Globus pallidus (tissue), 1 donor: ENCODE measurements at regions not wholly inside any gene's neighbourhood (a gene's known extent, or its start where the extent isn't known, plus 50 kb on each side); places are given as distances from the start of the nearest gene placed in this dataset.
"Not testable (repeated sequence)": the region's sequence is repeated elsewhere in the genome, so short reads cannot be mapped to it uniquely, and the experiment has no call there.

ENCODE experiments used
- DNase-seq: peaks from one replicate; pipeline ENCODE4 v3.0.0-alpha.2; 2015; ENCODE audit warnings: low spot score

DNA sequence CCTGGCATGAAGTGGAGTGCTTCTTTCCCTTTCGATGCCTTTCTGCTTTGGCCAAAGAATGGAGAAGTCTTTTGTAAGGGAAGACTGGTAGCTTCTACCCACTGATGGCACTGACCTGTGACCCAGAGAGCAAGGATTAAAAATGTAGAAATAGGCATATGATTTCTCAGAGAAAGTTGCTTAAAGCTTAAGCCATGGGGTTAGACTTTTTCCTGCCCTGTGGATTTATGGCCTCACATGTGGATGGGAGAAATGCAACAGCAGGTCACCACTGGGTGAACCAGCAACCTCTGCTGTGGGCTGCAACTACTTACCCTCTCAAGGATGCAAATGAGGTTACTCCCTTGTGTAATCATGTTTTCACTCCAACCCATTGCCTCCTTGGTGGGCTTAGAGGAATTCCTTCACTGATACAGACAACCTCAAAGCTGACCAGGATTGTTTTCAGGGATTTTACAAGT is 86.7 kb upstream of the CDC42EP3 start:
- DNase-seq, result not testable (repeated sequence)

DNA sequence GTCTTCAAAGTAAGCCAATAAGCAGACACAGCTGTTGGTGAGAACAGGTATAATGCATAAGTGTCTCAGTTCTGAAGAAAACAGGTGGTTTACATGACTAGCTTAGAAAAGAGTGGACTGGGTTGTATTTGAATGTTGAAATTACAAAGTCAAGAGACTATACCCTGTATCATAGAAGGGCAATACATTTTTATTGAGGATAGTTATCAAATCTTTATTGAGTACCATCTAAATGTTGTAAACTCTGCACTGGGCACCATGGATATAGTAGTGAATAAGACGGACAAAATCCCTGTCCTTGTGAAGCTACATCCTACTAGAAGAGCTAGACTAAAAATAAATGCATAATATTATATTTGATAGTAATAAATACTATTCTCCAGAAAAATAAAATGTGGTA is 88.5 kb upstream of the CDC42EP3 start:
- DNase-seq, result not testable (repeated sequence)

DNA sequence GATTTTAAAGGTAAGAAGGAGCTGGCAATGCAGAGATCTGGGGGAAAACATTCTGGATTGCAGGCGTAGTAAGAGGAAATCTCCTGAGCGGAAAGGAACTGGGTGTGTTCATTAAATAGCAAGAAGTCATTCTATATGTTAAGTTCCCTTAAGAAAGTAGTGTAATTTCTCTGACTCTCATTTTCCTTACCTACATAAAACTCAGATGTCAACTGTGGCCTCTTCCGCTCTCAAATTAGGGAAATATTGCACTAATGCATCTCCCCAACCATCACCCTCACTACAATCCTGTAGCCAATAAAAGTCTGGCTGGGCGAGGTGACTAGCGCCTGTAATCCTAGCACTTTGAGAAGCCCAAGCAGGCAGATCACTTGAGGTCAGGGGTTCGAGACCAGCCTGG is 89.0 kb upstream of the CDC42EP3 start:
- DNase-seq, result no peak

DNA sequence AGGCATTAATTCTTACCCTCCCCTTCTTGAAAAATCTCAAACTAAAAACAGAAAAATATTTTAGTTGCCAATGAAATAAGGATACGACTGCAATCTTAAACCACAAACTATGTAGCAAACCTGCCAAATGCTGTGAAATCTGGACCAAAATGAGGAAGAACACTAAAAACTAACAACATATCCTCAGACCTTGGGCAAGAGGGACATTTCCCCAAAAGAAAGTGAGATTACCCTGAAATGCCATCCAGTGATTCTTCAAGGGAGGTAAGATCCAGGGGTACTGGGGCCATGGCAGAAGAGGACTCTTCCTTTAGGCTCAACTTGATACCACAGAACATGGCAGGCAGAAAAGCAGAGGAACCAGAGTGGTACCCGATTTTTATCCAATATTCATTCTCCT is 90.8 kb upstream of the CDC42EP3 start:
- not testable (repeated sequence) for DNase-seq

DNA sequence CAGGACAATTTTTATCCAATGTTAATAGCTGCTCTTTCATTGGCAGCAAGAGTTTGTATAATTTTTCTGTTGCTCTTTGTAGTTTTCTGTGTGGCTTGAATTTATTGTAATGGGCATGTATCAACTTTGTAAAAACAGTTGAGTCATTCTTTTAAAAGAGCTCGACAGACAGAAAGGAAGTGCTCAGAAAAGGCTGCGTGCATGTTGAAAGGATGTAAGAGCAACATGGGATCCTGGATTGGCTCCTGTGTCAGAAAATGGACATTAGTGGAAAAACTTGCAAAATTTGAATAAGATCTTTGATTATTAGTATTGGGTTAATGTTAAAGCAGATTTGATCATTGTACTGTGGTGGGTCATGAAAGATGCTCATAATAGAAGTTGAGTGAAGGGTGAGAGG is 93.3 kb upstream of the CDC42EP3 start:
- DNase-seq, result no peak

DNA sequence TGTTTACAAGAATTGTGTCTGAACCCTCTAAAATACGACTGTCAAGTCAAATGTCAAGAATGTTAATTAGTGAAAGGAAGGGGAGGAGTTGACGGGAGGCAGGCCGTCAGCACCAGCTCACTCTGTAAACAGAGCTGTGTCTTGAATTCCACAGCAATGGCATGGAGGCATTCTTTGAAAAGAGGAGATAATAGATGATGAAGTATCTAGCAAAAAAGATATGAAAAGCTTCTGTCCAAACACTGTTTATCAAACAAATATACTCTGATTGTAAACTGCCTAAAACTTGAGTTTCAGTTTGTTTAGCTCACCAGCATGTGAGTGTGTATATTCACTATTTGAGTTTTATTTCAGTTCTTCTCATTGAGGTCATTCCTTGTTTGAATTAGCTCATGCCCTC is 94.7 kb upstream of the CDC42EP3 start:
- DNase-seq, result no peak

DNA sequence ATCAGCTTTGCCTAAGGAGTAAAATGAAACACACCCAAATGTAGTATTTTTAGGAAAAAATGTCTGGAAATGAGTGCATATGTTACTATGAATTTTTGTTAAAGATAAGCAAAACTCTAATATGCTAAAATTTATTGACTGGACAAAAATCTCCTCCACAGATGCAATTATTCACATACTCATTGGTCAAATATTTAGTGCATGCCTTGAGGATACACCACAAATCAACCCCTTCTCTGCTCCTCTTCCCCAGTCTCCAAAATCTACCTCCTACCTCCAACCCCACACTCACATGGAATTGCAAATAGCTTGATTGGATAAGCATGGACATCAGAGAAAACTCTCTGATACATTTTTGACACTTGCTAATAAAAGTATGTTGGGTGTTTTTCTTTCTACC is 95.6 kb upstream of the CDC42EP3 start:
- DNase-seq, result no peak

DNA sequence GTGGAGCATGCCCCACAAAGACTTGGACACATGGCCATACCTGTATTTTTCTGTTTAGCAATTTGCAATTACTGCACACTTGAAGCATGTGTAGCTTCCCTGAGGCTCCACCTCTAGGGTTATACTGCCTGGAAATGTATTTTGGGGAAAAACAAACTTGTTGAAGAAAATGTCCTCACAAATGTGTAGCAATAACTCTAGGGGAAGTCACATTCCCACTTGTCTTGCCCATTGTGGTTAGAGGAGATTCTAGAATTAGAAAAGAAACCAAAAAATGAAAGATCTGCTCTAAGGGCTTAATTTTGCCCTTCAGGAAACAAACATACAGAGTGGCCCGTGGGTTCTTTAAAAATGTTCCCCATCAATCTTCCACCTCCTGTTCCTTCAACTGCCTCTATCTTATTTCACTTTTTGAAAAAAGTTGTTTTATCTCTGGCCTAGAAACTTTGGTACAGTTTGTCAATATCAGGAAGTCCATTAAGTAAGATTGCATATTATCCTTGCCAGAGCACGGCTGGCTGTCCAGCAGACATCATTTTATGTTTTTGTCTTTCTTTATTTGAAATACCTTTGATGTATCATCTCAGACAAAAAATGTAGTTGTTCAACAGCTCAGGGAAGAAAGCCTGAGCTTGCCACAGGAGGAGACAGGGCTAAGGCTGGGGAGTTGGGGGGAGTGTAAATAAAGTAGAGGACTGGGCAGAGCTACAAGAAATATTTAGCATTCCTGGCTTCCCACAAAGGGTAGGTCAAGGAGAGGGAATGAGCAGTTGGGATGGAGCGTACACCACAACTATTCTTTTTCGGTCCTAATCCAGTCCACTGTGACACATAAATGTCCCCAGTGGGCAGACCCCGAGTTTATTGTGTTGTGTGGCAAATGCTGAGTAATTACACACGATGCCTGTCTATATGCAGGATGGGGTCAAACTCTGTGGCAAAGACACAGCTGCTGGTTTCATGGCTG is 96.8 kb upstream of the CDC42EP3 start:
- peak; percentile 5 for DNase-seq

DNA sequence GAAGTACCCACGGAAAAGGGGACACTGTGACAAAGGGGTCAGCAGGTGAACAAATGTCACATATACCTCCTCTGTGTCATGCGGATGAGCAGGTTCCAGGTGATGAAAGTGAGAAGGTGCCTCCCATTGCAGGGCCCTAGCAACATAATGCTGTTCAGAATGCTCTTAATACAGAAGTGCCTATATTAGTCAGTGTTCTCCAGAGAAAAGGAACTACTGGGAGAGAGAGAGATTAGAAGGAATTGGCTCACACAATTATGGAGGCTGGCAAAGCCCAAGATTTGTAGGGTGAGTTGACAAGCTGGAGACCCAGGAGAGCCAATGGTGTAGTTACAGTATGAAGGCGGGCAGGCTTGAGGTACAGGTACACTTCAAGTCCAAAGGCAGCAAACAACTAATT is 98.1 kb upstream of the CDC42EP3 start:
- DNase-seq, result no peak

DNA sequence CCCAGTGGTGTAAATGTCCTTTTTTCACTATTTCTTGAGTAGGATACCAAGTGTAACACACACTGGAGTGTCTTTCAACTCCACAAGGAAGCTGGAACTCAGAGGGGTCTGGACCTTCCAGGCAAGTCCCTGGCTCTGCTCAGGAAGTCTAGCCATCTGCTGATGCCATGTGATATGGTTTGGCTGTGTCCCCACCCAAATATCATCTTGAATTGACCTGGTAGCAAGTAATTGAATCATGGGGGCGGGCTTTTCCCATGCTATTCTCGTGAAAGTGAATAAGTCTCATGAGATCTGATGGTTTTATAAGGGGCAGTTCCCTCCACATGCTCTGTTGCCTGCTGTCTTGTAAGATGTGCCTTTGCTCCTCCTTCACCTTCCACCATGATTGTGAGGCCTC is 99.4 kb upstream of the CDC42EP3 start:
- DNase-seq, result no peak

DNA sequence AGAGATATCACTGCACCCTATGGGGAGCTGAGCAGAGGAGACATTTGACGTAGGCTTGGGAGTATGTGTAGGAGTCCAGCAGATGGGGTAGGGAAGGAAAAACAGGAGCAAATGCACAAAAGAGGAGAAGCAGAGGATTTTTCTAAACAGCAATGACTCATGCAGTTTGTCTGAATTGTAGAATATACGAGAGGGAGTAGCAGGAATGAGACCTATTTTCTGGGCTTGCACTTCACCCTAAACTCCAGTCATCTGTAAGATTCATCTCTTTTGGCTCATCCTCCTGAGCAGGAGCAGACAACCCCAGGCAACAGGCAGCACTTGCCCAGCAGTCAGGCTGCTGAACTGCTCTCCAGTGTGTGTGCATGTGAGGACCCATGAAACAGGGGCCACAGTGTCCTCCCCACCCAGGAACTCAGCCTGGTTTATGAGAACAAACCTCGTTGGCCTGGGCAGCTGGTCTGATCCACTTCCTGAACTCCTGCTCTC is 100.2 kb upstream of the CDC42EP3 start:
- no peak for DNase-seq

DNA sequence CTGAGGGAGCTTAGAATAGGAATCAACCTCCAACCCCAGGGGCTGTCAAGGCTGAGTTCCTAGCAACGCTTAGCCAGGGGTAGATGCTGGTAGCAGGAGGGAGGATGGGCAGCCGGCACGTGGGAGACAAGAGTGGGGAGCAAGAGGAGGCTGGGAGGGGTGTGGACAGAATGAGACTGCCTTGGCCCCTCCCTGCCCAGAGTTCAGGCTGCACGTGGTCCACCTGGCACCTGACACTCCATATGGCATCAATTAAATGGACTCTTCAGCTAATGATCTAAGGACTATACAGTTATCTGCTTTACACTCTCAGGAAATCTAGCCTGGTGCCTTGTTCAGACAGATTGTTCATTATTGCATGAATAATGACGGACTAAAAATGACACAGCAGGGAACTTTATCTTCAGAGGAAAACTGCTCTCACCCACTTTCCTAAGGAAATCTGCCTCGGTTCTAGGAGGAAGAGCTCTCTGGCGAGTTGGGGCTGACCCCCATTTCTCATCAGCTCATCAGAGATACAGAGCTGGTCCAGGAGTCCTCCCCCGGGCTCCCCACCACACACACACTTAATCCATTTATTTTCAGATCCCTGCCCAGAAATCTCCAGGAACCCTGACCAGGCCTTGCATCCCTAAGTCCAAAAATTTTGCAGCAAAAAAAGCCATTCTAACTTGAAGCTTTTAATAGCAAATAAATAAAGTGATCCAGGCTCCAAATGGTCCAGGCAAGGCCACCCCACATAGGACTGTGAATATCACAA is 102.1 kb upstream of the CDC42EP3 start:
- DNase-seq, result no peak

DNA sequence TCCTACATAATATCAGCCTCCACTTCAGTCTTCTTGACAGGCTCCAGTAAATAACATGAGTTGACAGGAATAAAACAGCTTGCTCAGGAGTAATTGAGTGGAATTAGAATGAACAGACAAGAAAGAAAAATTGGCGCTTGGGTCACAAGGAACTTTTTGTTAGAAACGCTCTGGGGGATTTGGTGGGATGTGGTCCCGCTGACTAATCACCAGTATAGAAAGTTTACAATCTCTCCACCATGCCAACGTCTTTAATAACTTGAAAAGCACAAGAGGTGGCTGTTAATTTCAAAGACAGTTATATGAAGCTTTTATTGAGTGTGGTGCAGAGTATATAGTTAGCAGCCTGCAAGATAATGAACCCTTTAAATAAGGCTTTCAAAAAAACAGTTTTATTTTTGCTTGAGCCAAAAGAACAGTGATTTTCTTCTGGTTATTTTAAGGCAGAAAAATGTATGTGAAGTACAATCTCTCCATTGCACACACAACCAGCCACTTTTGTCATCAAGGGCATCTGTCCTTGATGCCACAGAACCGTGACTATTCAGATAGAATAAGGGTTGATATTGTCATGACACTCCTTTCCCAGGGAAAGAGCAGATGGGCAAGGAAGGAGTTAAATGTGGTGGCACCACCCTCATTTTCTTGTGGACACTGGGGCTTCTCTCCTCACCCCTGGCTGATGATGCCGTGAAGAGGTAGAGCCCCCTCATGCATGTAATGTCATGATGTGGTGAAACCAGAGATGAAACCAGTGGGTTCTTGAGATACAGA is 102.9 kb upstream of the CDC42EP3 start:
- not testable (repeated sequence) for DNase-seq

DNA sequence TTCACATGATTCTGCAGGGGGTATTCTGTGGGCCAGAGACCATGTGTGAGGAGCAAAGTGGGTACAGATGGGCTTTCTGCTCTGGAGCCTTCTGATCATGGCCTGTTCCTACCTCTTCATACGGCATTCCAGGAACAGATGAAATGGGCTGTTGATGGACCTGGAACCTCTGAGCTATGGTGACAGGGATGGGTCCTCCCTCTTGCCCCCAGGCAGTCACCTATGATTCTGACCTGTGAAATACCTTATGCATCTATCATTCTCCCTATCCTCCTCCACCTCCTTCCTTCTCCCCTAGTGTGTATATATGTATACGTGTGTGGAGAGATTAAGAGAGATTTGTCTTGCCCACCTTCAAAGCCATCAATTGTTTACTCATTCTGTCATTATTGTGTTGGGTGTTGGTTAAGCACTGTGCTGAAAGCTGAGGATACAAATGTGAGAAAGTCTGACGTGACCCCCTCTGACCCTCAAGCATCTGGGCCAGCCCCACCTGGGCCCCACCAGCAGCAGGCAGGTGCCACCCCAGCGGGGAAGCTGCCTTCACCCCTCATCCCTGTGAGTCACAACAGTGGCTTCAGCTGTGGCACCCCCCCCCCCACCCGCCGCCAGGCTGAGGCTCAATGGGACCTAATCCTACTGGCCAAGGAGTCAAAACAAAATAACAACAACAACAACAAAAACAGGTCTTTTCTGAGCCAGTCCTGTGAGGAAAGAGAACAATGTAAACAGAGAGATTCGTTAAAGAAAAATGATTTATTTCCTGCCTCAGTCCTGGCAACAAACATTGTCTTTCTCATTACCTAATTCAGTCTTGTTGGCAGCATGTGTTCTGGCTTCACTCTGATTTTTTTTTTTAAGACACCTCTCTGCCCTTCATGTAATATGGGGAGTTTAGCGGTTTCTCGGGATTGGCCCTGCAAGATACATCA is 103.8 kb upstream of the CDC42EP3 start:
- no peak for DNase-seq

DNA sequence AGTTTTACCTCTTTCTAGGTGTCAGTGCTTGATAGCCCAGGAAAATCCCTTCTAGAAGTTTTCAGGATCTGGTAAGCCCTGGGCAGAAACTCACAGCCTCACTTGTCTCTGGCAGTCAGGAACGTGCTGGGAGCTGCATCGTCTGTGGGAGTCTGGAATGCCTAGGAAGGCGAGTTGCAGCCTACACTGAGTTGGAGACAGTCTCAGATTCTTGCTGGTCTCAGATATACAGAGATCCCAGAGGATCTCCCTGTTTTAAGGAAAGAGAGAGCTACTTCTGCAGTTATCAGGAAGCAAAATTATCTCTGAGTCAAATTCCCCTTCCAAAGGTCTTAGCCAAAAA is 104.4 kb upstream of the CDC42EP3 start:
- DNase-seq, result no peak

DNA sequence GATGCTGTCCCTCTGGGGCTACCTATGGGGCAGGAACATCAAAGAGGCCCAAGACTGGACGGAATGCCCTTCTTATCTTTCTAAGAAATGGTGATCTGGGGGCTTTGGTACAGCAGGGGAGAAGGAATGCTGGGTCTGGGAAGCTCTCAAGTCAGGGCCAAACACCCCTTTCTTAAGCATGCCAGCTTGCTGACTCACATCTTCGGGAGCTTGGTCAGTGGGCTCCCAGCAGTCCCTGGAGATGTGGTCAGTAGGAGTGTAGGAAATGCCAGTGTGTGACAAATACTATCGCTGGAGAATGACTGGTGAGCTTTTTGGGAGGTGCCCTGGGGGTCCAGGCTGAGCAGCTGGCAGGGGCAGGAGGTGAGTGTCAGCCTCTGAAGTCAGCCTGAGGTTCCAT is 105.0 kb upstream of the CDC42EP3 start:
- DNase-seq, result no peak

DNA sequence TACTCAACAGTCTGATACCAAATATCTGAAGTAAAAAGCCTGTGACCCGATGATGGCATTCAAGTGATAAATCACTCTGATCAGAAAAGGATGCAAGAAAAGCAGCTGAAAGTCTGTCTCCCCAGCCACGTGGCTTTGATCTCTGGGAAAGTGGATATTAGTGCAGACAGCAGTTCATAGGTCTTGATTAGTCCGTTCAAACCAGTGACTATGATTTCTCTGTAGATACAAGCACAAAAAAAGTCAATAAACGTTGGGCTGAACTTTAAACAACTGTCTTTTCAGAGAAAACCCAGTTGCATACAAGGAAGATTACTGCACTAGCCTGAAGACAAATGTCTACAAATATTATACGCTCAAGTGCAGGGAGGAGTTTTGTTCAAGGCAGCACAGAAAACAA is 107.7 kb upstream of the CDC42EP3 start:
- DNase-seq, result no peak

DNA sequence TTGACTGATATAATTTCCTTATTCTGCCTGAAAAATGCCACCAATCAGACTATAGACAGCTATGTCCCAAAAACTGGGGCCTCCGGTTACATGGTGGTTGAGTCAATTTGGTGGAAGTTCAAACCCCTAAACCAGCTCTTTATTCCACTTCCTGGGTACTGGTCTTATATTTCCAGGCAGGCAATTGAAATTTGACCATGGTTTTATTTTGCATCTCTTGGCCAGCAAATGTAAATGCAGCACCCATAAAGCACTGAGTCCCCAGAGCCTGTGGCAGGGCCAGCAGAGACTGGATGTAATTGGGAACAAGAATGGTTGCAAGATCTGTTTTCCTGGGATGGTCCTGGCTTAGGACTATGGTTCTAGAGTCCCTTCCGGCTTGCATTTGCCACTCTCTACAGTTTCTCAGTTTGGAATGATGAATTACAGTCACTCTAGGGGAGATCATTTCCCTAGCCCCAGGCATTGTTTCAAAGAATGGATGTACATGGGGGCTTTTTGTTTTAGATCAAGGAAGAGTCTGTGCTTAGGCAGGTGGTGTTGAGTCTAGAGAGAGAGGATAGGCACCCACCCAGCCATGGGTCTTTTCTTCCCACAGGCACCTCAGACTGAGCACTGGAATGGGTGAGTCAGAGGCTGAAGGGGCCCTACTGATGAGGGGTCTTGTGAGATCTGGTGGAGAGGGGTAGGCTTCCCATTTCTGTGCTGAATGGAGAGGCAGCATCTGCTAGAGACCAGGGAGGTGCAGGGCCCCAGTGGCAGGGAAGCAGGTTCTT is 108.4 kb upstream of the CDC42EP3 start:
- no peak for DNase-seq

DNA sequence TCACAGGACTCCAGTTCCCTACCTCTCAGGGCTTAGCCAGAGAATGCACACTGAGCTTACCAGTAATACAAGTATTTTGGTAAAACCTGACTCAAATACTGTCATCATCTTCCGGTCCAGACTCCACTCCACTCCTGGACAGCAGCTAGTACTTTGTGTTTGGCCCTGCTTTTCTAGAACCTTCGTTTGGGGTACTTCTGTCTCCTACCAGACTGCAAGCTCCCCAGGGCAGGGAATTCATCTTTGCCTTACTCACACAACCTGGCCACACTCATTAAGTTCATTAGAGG is 108.9 kb upstream of the CDC42EP3 start:
- DNase-seq, result no peak

DNA sequence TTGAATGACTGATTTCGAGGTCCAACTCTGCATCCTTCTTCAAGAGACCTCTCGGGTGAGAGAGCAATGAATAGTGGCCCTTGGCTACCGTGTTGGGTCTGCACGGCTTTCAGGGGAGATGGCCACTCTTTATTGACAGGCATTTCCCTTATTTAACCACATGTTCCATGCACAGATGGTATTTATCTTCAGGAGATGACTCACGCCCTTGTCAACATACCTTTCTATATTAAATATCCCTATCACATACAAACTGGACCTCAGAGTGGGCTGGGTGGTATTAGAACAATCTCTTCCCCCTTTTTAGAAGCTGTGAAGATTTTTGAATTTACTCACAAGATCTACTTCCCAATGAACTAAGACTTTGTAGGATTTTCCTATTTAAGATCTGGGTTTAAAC is 109.6 kb upstream of the CDC42EP3 start:
- no peak for DNase-seq
